Body of pancreas (tissue), 4 donors: ENCODE measurements at regions not wholly inside any gene's neighbourhood (a gene's known extent, or its start where the extent isn't known, plus 50 kb on each side); places are given as distances from the start of the nearest gene placed in this dataset.

Source experiments
- CTCF ChIP-seq, 7 experiments: fragments of 450-650 bp in 4 of 7; fragments of 200-600 bp in 3 of 7; sonication (generic) in 3 of 7; IDR thresholded peaks; one replicate each; pipeline ENCODE4 v1.5.1; 2016 to 2019; ENCODE audit warnings: antibody characterized with exemption in 7 of 7
- POLR2A ChIP-seq, 3 donors: fragments of 450-650 bp; IDR thresholded peaks; one replicate each; pipeline ENCODE4 v1.6.1; 2016; ENCODE audit warnings: antibody characterized with exemption in 3 of 3, mild to moderate bottlenecking in 2 of 3

GRCh38 chr15:35834216-35834830 is 288.4 kb upstream of the DPH6 start:
- no peak for TF ChIP-seq CTCF (IDR thresholded peaks at IDR 0.05)
- TF ChIP-seq POLR2A (IDR thresholded peaks at IDR 0.05), result no peak
